ENCODE measurements at regions not wholly inside any gene's neighbourhood (a gene's known extent, or its start where the extent isn't known, plus 50 kb on each side); places are given as distances from the start of the nearest gene placed in this dataset.

- no peak for TF ChIP-seq MYB (IDR thresholded peaks at IDR 0.05; ENCODE audit: borderline replicate concordance, low read depth, low read length)
- no peak for TF ChIP-seq YBX1 (IDR thresholded peaks at IDR 0.05)
- TF ChIP-seq EGR1 (IDR thresholded peaks at IDR 0.05; ENCODE audit: borderline replicate concordance in 1 of 2, low read depth in 2 of 2, low read length in 2 of 2): no peak
Observed at GRCh38 chr10:10960534-10960933, 57.1 kb upstream of the CELF2 start (continued).

- no peaks in the 10 kb centered on the region for H3K79me2 ChIP-seq (ENCODE audit: control insufficient read depth, insufficient read depth, low read length)
- DNase-seq (ENCODE audit: low read depth, low spot score): no peak
- no peaks in the 10 kb centered on the region for H3K36me3 ChIP-seq (ENCODE audit: control insufficient read depth in 2 of 2, insufficient read depth in 2 of 2, low read length in 1 of 2)
- no peaks in the 10 kb centered on the region for H4K20me1 ChIP-seq (ENCODE audit: control insufficient read depth, insufficient read depth)
- POLR2A ChIA-PET: no interaction called here
- H3K4me2 ChIP-seq (ENCODE audit: control insufficient read depth, insufficient read depth): no peak overlapping the region
- RAD21 ChIA-PET (ENCODE audit: unreplicated experiment): no interaction called here
- in situ Hi-C loops (cut with MboI) (no loop called here), intact Hi-C loops (cut with micrococcal nuclease; ENCODE audit: unreplicated experiment) (no loop called here)
- SMC1A ChIA-PET (ENCODE audit: uncharacterized antibody, unreplicated experiment): no interaction called here
- no peak for ATAC-seq
- H3K9me3 ChIP-seq (replicated peaks; ENCODE audit: control insufficient read depth, insufficient read depth, low read length): no peaks in the 10 kb centered on the region; the same call in 1 of the 3 replicates
- H3K27ac ChIP-seq (ENCODE audit: control insufficient read depth, insufficient read depth): no peak overlapping the region
- 0 out of 4 replicates have a peak, but pooled peaks cover 0 to 1% of the 10 kb centered on the region in 2 experiments for H3K27me3 ChIP-seq (replicated peaks in 1 of 2; ENCODE audit: control insufficient read depth in 2 of 2, insufficient read depth in 2 of 2, low read length in 1 of 2)
- CTCF ChIA-PET: no interaction called here
- H3K4me1 ChIP-seq (ENCODE audit: control insufficient read depth, insufficient read depth, low read length): no peaks in the 10 kb centered on the region
- FAIRE-seq: no peak
- no peak overlapping the region for H2AFZ ChIP-seq (ENCODE audit: control insufficient read depth, low read depth, low read length)
- no peak for TF ChIP-seq EZH2 (IDR thresholded peaks at IDR 0.05; ENCODE audit: borderline replicate concordance, control insufficient read depth, low read depth, low read length)
- TF ChIP-seq SMAD1 (IDR thresholded peaks at IDR 0.05; ENCODE audit: low read depth, partially characterized antibody): no peak
- TF ChIP-seq DPF2 (IDR thresholded peaks at IDR 0.05): no peak
- TF ChIP-seq SIN3A (IDR thresholded peaks at IDR 0.05; ENCODE audit: low read depth, low read length): no peak
- TF ChIP-seq RFX5 (IDR thresholded peaks at IDR 0.05; ENCODE audit: low read depth, low read length): no peak
- no peak for TF ChIP-seq FOXK2 (IDR thresholded peaks at IDR 0.05)
- TF ChIP-seq REST (IDR thresholded peaks at IDR 0.05; ENCODE audit: low read depth, low read length): no peak
- TF ChIP-seq, protein P1, sequence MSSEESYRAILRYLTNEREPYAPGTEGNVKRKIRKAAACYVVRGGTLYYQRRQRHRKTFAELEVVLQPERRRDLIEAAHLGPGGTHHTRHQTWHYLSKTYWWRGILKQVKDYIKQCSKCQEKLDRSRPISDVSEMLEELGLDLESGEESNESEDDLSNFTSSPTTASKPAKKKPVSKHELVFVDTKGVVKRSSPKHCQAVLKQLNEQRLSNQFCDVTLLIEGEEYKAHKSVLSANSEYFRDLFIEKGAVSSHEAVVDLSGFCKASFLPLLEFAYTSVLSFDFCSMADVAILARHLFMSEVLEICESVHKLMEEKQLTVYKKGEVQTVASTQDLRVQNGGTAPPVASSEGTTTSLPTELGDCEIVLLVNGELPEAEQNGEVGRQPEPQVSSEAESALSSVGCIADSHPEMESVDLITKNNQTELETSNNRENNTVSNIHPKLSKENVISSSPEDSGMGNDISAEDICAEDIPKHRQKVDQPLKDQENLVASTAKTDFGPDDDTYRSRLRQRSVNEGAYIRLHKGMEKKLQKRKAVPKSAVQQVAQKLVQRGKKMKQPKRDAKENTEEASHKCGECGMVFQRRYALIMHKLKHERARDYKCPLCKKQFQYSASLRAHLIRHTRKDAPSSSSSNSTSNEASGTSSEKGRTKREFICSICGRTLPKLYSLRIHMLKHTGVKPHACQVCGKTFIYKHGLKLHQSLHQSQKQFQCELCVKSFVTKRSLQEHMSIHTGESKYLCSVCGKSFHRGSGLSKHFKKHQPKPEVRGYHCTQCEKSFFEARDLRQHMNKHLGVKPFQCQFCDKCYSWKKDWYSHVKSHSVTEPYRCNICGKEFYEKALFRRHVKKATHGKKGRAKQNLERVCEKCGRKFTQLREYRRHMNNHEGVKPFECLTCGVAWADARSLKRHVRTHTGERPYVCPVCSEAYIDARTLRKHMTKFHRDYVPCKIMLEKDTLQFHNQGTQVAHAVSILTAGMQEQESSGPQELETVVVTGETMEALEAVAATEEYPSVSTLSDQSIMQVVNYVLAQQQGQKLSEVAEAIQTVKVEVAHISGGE (CRISPR knock-in tag; IDR thresholded peaks at IDR 0.05): no peak
- no peak for TF ChIP-seq STAT1 (conservative IDR thresholded peaks at IDR 0.05)
- no peak for TF ChIP-seq MEF2A (IDR thresholded peaks at IDR 0.05; ENCODE audit: insufficient read depth, low read depth, low read length)
- TF ChIP-seq IRF5 (IDR thresholded peaks at IDR 0.05; ENCODE audit: borderline replicate concordance): no peak
- no peak for TF ChIP-seq RAD51 (IDR thresholded peaks at IDR 0.05)
- no peak for TF ChIP-seq TARDBP (IDR thresholded peaks at IDR 0.05; ENCODE audit: borderline replicate concordance)
- H3K9ac ChIP-seq (ENCODE audit: control insufficient read depth, insufficient read depth, low read length): no peak overlapping the region
- 33% methylated on average over 1 of the region's 1 CpG for WGBS (ENCODE audit: insufficient coverage, insufficient replicate concordance, low lambda C conversion rate, missing lambda C conversion rate)
- H3K4me3 ChIP-seq: no peak overlapping the region
- no TSS peak for BruUV-seq (replicated peaks)
Observed at GRCh38 chr10:10961072-10961471, 56.6 kb upstream of the CELF2 start.
